ENCODE measurements at regions not wholly inside any gene's neighbourhood (a gene's known extent, or its start where the extent isn't known, plus 50 kb on each side); places are given as distances from the start of the nearest gene placed in this dataset.

- H3K4me3 ChIP-seq (ENCODE audit: low read depth, low read length): no peak overlapping the region
- TF ChIP-seq CTCF (IDR thresholded peaks at IDR 0.05; ENCODE audit: insufficient read depth, low read length): no peak
- peak; percentile 49 for DNase-seq (ENCODE audit: low read depth)
Measured at GRCh38 chr1:59107516-59107915, 189.4 kb upstream of the FGGY start.

- DNase-seq (ENCODE audit: low read depth): no peak
- TF ChIP-seq CTCF (IDR thresholded peaks at IDR 0.05; ENCODE audit: insufficient read depth, low read length): no peak
- no peak overlapping the region for H3K4me3 ChIP-seq (ENCODE audit: low read depth, low read length)
Measured at GRCh38 chr1:59107916-59108315, 189.0 kb upstream of the FGGY start.

DNA sequence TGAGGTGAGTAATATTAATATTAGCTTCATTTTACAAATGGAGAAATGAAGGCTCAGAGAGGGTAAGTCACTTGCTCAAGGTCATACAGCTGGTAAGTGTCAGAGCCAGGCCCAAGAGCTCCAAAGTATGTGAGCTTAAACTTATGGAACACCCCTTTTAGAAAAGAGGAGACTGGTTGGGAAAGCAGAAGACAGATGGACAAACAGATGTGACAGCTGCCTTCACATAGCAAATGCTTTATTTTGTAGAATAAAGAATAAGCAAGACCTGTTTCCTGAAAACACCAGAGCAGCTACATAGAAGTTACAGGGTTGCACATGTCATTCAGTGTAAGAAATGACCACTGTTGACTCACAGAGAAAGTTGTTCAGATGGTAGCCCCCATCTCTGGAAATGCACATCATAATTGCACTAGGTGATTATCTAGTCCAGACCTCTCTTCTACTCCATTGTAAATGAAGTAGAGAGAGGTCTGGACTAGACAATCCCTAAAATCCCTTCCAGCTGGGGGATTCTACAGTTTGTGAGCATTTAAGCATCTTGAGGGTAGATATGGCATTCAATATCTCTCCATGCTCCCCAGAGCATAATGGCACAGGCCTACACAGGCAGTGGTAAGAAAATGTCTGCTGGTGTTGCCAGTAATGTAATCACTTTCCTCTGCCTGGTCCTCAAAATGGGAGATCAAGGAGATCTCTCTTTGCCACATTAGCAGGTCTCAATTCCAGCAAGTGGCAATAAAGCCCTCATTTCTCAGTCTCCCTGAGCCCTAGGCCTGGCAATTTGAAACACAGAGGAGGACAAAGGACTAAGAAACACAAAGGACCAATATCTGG, 188.2 kb upstream of the FGGY start:
- H3K4me3 ChIP-seq (ENCODE audit: low read depth, low read length): no peak overlapping the region
- TF ChIP-seq CTCF (IDR thresholded peaks at IDR 0.05; ENCODE audit: insufficient read depth, low read length): no peak
- DNase-seq (ENCODE audit: low read depth): no peak

DNA sequence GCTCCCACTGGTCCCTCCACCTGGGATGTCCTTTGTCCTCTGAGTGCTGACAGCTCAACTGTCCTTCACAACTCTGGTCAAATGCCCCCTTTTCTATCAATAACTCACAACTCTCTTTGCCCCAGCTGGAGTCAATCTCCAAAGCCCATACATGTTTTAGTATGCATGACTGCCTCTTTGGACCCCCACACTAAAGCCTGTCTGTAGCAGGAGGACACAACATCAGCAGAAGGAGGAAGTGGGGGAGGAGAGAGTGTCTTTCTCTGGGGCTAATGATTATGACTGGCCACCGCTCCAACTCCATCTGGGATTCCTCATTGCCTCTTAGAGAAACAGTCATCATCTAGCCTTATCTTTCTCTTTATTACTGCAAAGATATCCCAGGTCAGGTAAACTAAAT, 186.6 kb upstream of the FGGY start:
- no peak overlapping the region for H3K4me3 ChIP-seq (ENCODE audit: low read depth, low read length)
- DNase-seq (ENCODE audit: low read depth): no peak
- TF ChIP-seq CTCF (IDR thresholded peaks at IDR 0.05; ENCODE audit: insufficient read depth, low read length): no peak

GRCh38 chr1:59113876-59114457, 182.9 kb upstream of the FGGY start:
- TF ChIP-seq CTCF (IDR thresholded peaks at IDR 0.05; ENCODE audit: insufficient read depth, low read length): no peak
- no peak overlapping the region for H3K4me3 ChIP-seq (ENCODE audit: low read depth, low read length)
- no peak for DNase-seq (ENCODE audit: low read depth)

DNA sequence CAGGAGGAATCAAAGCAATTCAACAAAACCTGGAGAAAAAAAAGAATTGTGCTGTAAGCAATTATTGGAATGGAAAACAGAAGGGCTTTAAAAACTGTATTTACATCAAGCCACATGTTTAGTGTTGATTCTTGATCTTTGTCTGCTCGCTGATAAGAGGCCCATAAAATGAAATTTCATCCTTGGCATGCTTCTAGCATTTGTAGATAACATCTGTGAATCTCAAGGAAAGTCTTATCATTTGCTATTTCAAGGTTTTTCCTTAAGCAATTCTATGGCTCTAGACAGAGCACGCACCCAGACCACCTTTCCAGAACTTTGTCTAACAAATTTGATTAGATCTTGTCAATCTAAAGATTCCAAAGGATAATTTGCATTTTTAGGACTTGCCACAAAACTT, 181.0 kb upstream of the FGGY start:
- no peak overlapping the region for H3K4me3 ChIP-seq (ENCODE audit: low read depth, low read length)
- no peak for TF ChIP-seq CTCF (IDR thresholded peaks at IDR 0.05; ENCODE audit: insufficient read depth, low read length)
- no peak for DNase-seq (ENCODE audit: low read depth)

Measured in fibroblast of the aortic adventitia (primary cell).